ENCODE measurements at regions not wholly inside any gene's neighbourhood (a gene's known extent, or its start where the extent isn't known, plus 50 kb on each side); places are given as distances from the start of the nearest gene placed in this dataset.

DNA sequence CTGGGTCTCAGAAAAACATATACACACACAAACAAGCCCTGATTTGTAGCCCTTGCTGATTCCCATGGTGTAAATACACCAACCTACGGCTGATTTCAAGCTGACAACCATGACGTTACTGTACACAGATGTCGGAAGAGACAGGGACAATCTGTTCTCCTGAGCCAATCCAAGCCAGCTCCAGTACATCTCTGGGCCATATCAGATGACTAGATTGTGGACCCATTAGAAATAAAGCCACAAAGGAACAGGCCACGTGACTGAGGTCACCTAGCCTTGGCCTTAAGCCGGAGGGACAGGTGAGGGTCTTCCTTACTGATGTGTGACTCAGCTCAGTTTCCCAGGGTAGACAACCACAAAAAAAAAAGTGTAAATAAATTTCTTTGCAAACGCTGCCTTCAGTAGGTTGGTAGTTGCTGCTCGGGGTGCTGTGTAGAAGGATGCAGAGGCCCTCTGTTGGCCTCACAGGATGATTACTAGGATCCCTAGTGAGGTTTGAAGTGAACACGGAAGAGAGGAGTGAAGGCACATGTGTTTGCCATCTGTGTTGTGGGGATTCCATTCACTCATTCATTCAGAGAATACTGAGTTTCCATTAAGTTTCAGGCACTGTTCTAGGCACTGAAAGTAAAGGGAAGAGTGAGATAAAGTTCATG is 99.0 kb upstream of the LARGE1 start:
- intact Hi-C loops (cut with DNase I; ENCODE audit: low total_unique reads) (loop anchor here (5.0 kb wide), 1 partner anchor 287 kb away; no protein-coding TSS in a partner anchor), in situ Hi-C loops (cut with MboI; ENCODE audit: low pct_ligation_motif_present in 1 of 4, low pct_unique_long_range_greater_than_20kb in 1 of 4, low sequenced_read_pairs in 3 of 4) (no loop called here)
- H3K4me3 ChIP-seq, result no peak overlapping the region
- H3K27ac ChIP-seq, result no peak overlapping the region
- H3K27me3 ChIP-seq, result no peaks in the 10 kb centered on the region
- 53 to 65% methylated on average over 7 to 8 of the region's 8 CpGs for WGBS, 2 donors (ENCODE audit: low coverage in 1 of 2)
- no peaks in the 10 kb centered on the region for H3K4me1 ChIP-seq
- DNase-seq, result no peak
- H3K36me3 ChIP-seq, result no peaks in the 10 kb centered on the region
- H3K9me3 ChIP-seq, result peaks cover 0 to 7% of the 10 kb centered on the region in 2 donors
- TF ChIP-seq CTCF (IDR thresholded peaks at IDR 0.05), result no peak
- no peak for TF ChIP-seq POLR2A (IDR thresholded peaks at IDR 0.05)
- TF ChIP-seq EP300 (IDR thresholded peaks at IDR 0.05; ENCODE audit: low read depth), result no peak
- no peak for TF ChIP-seq POLR2AphosphoS5 (IDR thresholded peaks at IDR 0.05)

DNA sequence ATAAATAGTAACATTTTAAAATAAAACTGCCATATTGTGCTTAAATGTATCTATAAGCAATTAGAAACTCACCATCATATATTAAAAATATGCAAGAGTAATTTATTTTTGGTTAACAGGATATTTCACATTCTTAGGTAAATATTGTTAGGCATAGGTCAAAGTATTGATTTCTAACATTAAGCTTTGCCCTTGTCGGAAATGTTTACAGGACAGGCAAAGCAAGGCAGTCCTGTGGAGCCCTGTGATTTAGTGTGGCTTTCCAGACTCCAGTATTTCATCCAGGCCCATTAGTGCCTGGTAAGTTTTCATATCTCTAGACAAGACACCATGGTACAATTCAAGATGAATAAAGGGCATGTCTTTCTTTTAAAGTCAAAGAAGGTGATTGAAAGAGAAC is 114.9 kb upstream of the LARGE1 start:
- no peak for DNase-seq
- in situ Hi-C loops (cut with MboI; ENCODE audit: low pct_ligation_motif_present in 1 of 4, low pct_unique_long_range_greater_than_20kb in 1 of 4, low sequenced_read_pairs in 3 of 4) (no loop called here), intact Hi-C loops (cut with DNase I; ENCODE audit: low total_unique reads) (no loop called here)
- Histone ChIP-seq H3K4me1 (no peaks in the 10 kb centered on the region), H3K27me3 (no peaks in the 10 kb centered on the region), H3K4me3 (no peak overlapping the region), H3K9me3 (peaks cover 0 to 4% of the 10 kb centered on the region in 2 donors), H3K27ac (no peak overlapping the region), H3K36me3 (no peaks in the 10 kb centered on the region)
- TF ChIP-seq CTCF (IDR thresholded peaks at IDR 0.05), result no peak
- TF ChIP-seq EP300 (IDR thresholded peaks at IDR 0.05; ENCODE audit: low read depth), result no peak
- TF ChIP-seq POLR2AphosphoS5 (IDR thresholded peaks at IDR 0.05), result no peak
- no peak for TF ChIP-seq POLR2A (IDR thresholded peaks at IDR 0.05)
- WGBS, 2 donors (ENCODE audit: low coverage in 1 of 2), result 50 to 63% methylated on average over 1 of the region's 1 CpG

GRCh38 chr22:34036931-34037330 is 116.7 kb upstream of the LARGE1 start:
- WGBS, 2 donors (ENCODE audit: low coverage in 1 of 2), result 62 to 73% methylated on average over 2 of the region's 2 CpGs
- TF ChIP-seq CTCF (IDR thresholded peaks at IDR 0.05) (no peak), POLR2AphosphoS5 (IDR thresholded peaks at IDR 0.05) (no peak), EP300 (IDR thresholded peaks at IDR 0.05; ENCODE audit: low read depth) (no peak), POLR2A (IDR thresholded peaks at IDR 0.05) (no peak)
- in situ Hi-C loops (cut with MboI; ENCODE audit: low pct_ligation_motif_present in 1 of 4, low pct_unique_long_range_greater_than_20kb in 1 of 4, low sequenced_read_pairs in 3 of 4) (no loop called here), intact Hi-C loops (cut with DNase I; ENCODE audit: low total_unique reads) (no loop called here)
- Histone ChIP-seq H3K9me3 (no peaks in the 10 kb centered on the region), H3K27ac (no peak overlapping the region), H3K4me3 (no peak overlapping the region), H3K4me1 (no peaks in the 10 kb centered on the region), H3K36me3 (no peaks in the 10 kb centered on the region), H3K27me3 (no peaks in the 10 kb centered on the region)
- DNase-seq, result no peak

DNA sequence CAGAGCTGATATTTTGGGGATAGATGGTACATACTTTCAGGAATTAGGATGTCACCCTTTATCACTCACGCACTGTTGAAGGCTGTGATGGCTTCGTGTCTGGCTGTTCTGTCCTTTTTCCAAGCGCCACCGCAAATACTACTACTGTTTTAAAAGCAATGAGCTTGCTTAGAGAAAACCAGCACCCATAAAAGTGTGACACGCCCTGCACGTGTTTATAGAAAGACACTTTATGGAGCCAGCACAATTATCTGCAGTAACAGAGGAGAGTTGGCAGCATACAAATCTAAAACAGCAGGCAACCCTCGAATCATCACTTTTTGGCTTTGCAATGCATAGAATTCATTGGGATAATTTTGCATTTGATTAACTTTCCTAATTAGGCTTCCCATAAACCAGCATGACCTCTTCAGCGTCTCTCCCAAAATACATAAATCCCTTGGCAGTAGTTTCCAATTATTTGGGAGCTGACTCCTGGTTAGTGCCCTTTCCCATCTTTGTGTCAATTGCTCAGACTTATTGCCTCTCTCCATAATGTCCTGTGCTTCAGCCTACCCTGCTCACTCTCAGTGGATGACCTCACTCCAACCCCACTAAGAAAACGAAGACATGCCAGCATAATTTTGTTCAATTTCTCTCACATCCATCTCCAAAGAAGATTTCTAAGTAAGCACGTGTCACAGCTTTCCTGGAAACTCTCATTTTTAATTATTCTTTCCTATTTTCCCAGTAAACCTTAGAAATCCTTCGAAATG is 118.7 kb upstream of the LARGE1 start:
- Histone ChIP-seq H3K9me3 (no peaks in the 10 kb centered on the region), H3K36me3 (no peaks in the 10 kb centered on the region), H3K4me3 (no peak overlapping the region), H3K27ac (no peak overlapping the region), H3K4me1 (no peaks in the 10 kb centered on the region), H3K27me3 (no peaks in the 10 kb centered on the region)
- DNase-seq, result peak; percentile 7
- intact Hi-C loops (cut with DNase I; ENCODE audit: low total_unique reads), result no loop called here
- in situ Hi-C loops (cut with MboI; ENCODE audit: low pct_ligation_motif_present in 1 of 4, low pct_unique_long_range_greater_than_20kb in 1 of 4, low sequenced_read_pairs in 3 of 4), result no loop called here
- TF ChIP-seq CTCF (IDR thresholded peaks at IDR 0.05) (no peak), POLR2A (IDR thresholded peaks at IDR 0.05) (no peak), EP300 (IDR thresholded peaks at IDR 0.05; ENCODE audit: low read depth) (no peak), POLR2AphosphoS5 (IDR thresholded peaks at IDR 0.05) (no peak)
- WGBS, 2 donors (ENCODE audit: low coverage in 1 of 2), result 42 to 44% methylated on average over 6 to 11 of the region's 11 CpGs
